ENCODE measurements at regions not wholly inside any gene's neighbourhood (a gene's known extent, or its start where the extent isn't known, plus 50 kb on each side); places are given as distances from the start of the nearest gene placed in this dataset.
"Not testable (repeated sequence)": the region's sequence is repeated elsewhere in the genome, so short reads cannot be mapped to it uniquely, and the experiment has no call there.

DNA sequence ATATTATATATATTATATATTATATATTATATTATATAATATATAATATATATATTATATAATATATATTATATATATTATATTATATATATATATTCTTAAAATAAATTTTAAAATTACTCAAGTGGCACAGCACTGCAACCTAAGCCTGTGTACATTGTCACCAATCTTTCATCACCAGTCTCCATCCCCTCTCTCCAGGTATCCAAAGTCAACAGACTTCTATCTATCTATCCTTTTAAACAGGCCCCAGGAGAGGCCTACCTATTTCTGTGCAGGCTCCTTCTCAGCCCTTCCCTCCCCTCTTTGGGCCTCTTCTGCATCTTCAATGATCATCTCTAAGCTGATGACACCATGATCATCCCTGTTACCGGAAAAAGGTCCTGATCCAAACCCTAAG, 111.7 kb downstream of the RHOU start:
- no peak for DNase-seq (ENCODE audit: insufficient read length, low spot score)

DNA sequence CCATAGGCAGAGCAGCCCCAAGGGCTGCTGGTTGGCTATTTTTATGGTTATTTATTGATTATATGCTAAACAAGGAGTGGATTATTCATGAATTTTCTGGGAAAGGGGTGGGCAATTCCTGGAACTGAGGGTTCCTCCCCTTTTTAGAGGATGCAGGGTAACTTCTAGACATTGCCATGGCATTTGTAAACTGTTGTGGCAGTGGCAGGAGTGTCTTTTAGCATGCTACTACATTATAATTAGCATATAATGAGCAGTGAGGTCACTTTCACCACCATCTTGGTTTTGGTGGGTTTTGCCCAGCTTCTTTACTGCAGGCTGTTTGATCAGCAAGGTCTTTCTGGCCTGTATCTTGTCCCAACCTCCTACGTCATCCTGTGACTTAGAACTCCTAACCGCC, 112.2 kb downstream of the RHOU start:
- FAIRE-seq: not testable (repeated sequence)

More for the DNA sequence above, 111.7 kb downstream of the RHOU start:
- peak; percentile 71 for FAIRE-seq

DNA sequence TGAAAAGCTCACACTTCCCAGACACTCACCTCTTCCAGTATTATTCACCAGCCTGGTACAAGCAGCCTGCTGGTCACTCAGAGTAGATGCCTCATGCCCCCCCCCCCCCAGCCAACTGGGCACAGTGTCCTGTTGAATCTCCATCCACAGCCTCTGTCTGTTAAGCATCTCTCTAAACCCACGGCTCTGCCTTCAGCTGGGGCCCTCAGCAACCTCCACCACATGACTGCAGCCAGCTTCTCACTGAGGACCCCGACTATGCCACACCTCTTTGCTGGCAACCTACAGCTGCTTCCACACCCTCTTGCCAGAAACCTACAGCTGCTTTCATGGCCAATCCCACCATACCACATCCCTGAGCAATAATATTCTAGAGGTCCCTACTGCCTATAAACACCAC, 113.1 kb downstream of the RHOU start:
- FAIRE-seq (peak; percentile 53), DNase-seq (ENCODE audit: insufficient read length, low spot score) (no peak)

More for the DNA sequence above, 112.2 kb downstream of the RHOU start:
- not testable (repeated sequence) for DNase-seq (ENCODE audit: insufficient read length, low spot score)

DNA sequence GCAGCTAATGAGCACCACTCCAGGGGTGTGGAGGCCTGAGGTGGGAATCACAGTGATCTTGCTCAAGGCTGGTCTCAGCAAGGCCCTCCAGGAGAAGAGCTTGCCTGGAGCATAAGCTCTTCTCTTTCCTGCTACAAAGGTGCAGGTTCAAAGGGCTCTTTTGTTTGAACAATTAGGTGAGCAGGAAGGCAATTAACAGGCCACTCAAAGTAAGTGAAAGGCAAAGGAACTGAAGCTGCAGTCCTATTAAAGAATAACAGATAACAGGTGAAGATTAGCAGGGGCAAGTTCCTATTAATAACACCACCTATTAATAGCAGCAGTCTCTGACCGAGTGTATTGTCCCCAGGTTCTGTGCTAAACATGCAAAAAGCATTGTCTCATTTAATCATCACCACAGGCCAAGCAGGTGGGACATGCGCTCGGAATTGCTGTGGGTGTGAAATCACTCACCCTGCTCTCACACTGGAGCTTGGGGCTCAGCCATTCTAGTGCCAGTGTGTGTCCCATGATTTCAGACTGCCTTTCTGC, 113.8 kb downstream of the RHOU start:
- peak; percentile 91 for FAIRE-seq

DNA sequence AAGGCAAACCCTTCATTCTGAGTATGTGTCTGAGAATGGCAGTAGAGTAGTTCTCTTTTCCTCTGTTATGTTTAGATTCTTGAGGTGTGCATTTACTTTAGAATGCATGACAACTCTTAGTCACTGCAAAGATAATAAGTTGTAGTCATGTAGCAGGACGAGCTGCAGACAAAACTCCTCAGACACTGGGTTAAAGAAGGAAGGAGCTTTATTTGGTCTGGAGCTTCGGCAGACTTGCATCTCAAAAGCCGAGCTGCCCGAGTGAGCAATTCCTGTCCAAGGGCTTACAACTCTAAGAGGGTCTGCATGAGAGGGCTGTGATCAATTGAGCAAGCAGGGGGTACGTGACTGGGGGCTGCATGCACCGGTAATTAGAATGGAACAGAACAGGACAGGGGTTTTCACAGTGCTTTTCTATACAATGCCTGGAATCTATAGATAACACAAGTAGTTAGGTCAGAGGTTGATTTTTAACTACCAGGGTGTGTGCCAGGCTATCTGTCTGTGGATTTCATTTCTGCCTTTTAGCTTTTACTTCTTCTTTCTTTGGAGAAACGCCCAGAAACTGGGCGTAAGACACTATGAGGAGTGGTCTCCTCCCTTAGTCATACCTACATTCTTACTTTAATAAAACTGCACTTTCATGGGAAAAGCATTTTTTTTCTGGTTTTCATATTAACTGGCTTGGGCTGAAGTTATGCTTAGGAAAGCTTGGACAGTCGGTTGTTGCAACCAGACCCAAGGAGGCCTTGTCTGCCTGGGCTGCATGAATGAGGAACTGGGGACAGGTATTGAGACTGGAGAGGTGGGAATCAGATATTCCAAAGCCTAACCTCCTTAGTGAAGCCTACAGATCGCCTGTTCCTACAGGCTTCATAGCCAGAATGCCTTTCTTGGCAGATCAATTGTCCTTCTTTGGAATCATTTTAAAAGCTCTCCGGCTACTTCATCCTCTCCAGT, 115.1 kb downstream of the RHOU start:
- DNase-seq (ENCODE audit: insufficient read length, low spot score) (no peak), FAIRE-seq (peak; percentile 87)

More for the DNA sequence above, 113.8 kb downstream of the RHOU start:
- no peak for DNase-seq (ENCODE audit: insufficient read length, low spot score)

DNA sequence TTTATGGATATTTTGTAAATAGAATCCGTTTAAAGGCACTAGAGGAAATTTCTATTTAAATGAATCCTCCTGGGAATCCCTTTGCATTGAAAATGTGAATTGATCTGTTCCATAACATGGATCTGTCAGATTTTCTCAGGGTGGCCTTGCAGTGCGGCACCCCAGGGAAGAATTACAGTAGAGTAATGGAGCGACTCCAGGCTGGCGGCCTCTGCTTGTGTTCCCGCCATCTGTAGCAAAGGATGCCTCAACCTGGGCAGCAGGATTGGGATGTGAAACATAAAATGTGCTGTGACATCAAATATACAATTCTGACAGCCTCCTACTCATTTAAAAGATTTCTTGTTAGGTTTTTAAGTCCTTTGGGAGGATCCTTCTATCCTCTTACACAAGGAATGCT, 115.9 kb downstream of the RHOU start:
- no peak for FAIRE-seq
- no peak for DNase-seq (ENCODE audit: insufficient read length, low spot score)

DNA sequence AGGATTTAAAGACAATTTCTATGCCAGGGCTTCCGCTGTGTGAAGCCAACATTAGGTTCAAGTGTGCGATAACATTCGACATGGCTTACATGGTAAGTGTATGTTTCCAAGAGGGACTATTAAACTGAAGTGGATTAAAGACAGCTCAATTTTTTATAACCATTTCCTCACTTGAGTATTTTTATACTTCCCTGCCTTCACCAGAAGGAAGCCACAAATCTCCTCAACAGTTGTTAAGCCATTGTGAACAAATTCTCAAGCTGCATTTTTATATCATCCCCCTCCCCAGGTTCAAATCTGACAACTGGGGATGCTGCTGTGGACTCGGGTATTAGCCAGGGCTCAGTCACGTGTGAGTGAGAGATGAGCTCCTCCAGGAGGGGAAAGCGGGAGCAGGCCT, 116.3 kb downstream of the RHOU start:
- DNase-seq (ENCODE audit: insufficient read length, low spot score) (no peak), FAIRE-seq (peak; percentile 39)

DNA sequence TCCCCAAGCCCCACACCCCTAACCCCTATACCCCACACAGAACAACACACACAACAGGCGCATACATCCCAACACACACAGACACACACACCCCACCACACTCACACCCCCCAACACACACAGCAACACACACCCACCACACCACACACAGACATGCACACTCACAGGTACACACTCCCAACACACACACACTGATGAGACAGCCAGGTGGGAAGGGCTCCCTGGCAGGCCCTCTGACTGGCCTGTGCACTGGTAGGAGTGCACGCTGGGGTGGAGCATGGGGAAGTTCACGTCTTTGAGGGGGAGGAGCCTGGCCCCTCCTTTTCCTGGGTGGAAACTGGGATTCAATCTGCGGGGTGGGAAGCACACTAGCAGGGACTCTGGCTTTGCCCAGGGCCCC, 116.7 kb downstream of the RHOU start:
- DNase-seq (ENCODE audit: insufficient read length, low spot score): no peak
- peak; percentile 18 for FAIRE-seq

DNA sequence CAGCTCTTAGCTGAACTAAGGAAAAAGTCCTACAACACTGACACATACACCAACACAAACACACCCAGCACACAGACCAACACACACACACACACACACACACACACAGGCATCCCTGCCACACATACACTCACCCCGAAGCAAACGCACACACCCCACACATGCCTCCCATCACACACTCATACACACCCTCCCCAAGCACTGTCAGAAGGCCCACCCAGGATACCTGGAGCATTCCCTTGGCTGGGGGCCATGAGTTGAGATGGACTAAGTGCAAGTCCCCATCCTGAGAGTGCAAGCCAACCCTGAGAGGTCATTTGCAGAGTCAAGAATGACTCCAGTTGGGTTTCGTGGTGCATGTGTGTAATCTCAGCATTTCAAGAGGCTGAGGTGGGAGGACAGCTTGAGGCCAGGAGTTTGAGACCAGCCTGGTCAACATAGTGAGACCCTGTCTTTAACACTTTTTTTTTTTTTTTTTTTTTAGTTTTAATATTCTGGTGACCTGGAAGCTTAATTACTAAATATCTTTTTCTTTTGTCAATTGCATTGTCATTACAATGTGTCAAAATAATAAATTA, 117.3 kb downstream of the RHOU start:
- FAIRE-seq: no peak
- DNase-seq (ENCODE audit: insufficient read length, low spot score): no peak

DNA sequence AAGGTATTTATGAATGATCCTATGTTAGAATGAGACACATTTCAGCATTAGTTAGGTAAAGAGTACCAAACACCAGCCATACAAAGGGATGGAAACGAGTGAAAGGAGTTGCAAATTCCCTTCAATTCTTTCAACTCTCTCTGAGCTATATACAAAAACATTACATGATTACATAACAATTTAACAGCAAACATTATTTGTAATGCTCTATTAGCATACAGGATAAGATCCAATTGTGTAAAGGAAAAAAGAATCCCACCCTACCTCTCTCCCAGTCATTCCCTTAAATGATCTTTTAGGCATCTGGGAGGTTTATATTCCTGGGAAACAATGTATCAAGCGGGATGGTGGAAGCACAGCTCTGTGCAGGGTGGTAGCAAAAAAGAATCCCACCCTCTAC, 117.9 kb downstream of the RHOU start:
- DNase-seq (ENCODE audit: insufficient read length, low spot score) (no peak), FAIRE-seq (no peak)

DNA sequence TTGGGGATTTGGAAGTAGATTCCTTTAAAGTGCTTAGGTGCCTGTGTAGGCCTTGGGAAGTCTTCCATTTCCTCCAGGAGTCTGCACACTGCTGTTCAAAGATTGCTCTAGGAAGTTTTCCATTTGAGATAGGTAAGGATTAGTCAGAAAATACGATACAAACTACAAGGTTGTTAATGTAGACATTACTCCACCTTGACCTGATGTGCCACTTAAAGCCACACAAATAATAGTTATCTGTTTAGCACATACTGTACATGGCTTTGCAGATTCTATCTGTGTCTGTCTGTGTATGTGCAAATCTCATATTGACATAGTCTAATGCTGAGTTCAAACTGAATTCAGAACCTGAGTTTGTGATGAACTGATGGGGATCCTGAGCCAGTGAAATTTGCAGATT, 118.4 kb downstream of the RHOU start:
- DNase-seq (ENCODE audit: insufficient read length, low spot score): no peak
- FAIRE-seq: no peak

DNA sequence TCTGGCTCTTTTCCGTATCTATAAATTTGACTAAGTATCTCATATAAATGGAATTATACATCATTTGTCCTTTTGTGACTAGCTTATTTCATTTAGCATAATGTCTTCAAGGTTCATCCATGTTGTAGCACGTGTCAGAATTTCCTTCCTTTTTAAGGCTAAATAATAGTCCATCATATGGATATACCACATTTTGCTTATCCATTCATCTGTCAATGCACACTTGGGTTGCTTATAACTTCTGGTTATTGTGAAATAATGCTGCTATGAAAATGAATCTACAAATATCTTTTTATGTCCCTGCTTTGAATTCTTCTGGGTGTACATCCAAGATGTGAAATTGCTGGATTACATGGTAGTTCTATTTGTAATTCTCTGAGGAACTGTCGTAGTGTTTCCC, 119.6 kb downstream of the RHOU start:
- no peak for FAIRE-seq
- DNase-seq (ENCODE audit: insufficient read length, low spot score): no peak

DNA sequence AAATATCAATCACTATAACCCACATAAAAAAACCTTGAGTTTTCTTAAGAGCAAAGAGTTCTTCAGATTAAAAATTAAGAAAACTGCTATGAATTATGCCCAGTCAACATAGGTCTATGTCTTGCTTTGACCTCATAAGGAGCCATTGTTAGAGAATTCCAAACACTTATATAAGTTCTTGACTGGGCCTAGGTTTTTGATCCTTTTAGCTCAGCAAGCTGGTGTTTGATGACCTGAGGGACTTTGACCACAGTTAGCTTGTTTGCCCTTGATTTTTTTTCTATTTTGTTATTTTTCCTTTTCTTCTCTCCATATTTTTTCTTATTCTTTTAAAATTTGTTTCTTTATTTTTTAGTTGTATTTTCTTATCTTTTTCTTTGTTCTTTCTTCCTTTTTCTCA, 122.3 kb downstream of the RHOU start:
- no peak for DNase-seq (ENCODE audit: insufficient read length, low spot score)
- no peak for FAIRE-seq

DNA sequence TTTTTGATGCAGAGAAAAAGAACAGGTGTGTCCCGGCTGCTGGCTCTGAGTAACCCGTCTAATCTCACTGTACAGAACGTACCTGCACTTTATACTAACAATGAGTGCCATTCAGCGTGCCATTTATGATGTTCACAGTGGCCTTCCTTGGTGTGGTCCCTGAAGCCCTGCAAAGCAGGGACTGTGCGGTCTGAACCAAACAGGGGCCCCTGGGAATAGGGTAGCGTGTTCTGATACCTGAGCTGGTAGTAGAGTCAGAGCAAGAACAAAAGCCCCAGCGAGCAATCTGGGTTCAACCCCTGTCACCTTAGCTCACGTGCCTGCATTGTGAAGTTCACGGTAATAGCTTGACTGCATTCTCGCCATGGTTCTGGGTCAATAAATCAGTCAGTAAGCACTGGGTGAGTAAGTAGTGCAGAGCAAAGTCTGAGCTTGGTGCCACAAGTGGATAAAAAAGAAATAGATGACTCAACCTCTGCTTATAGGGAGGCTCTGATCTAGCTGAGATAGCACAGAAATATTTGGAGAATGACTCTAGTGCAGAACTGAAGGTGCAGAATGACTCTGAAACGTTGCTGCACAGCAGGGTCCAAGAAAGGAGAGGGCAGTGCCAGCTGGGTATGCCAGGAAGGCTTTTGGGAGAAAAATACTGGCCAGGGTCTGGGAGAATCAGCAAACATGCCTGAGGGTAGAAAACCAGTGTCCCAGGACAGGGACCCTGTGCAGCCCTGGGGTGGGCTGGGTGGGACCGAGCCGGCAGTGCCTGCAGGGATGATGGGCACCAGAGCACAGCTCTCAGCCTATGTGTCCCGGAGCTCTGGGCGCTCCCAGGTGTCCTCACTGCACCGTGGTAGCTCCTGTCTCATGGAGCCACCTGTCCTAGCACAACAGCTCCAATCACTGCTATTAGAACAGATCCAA, 125.9 kb downstream of the RHOU start:
- peak; percentile 64 for FAIRE-seq
- DNase-seq (ENCODE audit: insufficient read length, low spot score): no peak

DNA sequence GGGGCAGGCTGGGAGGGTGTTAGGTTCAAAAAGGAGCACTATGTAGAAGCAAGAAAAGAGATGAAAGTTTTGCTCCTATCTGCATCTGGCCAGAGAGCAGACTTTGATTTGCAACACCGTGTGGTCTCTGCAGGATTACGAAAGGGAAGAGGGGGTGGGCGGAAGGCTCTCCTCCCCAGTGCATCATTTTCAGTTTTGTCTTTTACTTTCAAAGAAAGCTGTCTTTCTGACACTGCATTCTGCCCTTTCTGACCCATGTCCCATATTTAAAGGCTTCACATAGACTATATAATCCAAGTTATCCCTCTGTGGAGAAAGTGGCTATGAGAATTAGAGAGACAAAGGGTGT, 126.5 kb downstream of the RHOU start:
- FAIRE-seq (peak; percentile 67), DNase-seq (ENCODE audit: insufficient read length, low spot score) (no peak)

DNA sequence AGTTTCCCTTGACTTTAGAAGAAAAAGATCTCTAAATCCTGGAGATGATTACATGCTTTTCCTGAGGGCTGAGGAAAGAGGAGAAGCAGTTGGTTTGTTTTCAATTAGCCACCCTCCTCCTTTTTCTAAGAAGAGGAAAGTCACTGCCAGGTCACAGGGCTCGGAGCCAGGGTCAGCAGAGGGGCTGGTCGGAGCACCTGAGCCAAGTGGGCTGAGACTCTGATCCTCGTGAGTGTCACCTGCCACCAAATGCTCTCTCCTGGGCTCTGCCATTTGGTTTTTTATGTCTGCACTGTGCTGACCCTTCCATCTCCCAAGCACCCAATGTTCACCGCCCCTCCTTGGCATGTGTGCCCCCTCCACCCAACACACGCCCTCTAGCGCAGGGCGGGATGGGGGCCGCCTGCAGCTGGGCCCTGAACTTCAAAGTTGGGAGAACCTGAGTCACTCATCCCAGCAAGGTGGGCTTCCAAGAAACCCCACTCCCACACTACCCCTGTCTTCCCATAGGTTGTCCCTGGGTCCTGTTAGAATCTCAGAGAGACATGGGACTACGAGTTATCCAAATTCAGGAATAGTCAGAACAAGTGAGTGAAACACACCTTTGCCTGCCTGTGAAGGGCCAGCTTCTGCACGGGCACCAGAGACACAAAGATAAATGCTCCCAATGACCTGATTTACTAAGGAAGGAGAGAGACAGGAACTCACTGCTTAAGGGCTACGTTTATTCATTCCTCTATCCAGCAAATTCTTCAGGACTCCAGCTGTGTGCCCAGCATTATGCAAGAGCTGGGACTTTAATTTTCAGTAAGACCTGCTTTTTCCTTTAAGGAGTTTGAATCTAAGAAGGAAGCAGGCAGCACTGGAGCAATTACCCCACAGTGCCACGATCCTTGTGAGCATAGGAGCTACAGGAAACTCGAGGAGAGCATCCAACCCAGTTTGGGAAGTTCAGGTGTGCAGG, 127.5 kb downstream of the RHOU start:
- FAIRE-seq: no peak
- no peak for DNase-seq (ENCODE audit: insufficient read length, low spot score)

DNA sequence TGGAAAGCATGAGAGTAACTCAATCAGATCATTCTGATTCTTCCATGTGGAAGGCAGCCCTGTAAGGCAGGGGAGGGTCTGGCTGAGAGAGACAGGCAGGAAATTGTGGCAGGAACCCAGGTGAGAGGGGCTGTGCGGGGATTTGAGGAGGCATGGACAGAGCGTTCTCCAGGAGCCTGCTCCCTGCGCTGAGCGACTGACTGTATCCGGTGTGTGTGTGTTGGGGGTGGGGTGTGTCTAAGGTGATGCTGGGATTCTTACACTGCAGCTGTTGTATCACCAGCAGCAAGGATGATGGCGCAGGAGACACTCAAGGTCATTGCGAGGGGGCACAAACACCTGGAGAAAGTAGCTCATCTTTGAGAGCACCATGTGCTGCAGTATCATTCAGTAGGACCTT, 128.5 kb downstream of the RHOU start:
- no peak for FAIRE-seq
- DNase-seq (ENCODE audit: insufficient read length, low spot score): no peak

DNA sequence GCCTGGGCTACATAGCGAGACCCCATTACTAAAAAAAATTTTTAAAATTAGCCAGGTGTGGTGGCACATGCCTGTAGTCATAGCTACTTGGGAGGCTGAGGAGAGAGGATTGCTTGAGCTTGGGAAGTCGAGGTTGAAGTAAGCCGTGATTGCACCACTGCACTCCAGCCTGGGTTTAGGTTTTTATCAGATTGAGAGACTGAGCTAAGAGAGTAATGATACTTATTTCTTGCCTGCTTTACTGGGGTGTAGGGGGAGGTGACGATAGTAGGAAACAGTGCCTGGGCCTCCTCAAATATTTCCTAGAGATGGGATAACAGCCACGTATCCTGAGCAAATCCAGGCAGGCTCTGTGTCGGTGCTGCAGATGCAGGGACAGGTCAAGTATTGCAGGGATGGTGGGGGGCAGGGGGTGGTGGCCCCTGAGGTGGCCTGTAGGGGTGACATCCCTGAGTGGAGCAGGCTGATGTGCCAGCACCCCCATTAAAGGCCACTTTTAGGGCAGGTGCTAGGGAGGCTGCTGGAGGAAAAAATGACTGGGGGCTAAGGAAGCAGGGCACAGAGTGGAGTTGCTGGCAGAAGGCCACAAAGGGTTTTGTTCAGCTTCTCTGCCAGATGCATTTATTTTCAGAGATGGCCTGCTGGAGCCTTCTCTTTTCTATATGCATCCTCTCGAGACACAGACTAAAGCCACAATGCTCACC, 130.5 kb downstream of the RHOU start:
- FAIRE-seq (no peak), DNase-seq (ENCODE audit: insufficient read length, low spot score) (no peak)

DNA sequence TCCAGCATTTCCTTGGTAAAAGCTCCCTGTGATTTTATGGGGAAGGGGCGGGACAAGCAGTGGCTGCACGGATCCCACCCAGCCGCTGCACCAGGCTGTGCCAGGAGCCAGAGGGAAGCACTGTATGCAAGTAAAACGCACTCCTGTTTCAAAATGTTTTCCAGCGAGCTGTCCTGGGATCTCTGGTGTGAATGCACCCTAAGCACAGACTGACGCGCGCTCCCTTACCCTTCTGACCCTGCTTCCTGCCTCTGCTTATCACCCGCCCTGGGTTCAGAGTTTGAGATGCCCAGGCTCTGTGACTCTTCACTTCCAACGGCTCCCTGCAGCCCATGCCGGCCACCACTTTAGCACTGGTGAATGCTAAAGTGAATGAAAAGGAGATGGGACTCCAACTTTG, 131.2 kb downstream of the RHOU start:
- no peak for DNase-seq (ENCODE audit: insufficient read length, low spot score)
- FAIRE-seq: peak; percentile 49

All from GM19239 (cell line).